ENCODE measurements at regions not wholly inside any gene's neighbourhood (a gene's known extent, or its start where the extent isn't known, plus 50 kb on each side); places are given as distances from the start of the nearest gene placed in this dataset.

DNA sequence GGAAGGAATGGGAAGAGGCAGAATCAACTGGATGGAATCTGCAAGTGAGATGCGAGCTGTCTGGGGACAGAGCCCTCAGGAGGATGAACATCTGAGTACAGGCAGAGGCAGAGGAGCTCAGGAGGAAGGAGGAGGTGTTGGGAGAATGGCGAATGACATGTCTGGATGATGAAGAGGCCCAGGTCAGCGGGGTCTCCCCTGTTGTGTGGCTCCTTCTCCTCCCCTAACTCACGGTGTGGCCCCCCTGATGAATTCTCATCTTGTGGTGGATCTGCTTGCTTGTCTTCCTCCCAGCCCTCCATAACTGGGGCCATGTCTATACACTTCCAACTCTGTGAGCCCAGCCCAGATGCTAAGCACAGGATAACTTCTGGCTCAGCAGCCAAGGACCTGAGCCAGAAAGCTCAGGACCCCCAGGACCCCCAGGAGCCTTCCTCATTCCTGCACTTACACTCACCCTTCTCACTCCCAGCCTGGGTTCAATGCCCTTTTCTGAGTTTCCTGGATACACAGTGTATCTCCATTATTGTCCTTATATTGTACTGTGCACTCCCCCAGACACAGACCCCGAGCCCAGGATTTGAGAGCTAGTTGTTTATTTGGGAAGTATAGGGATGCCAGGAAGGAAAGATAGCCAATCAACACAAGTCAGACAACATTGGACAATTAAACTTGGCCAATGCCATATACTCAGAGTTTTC, 678.6 kb upstream of the HS6ST1 start:
- TF ChIP-seq CTCF (IDR thresholded peaks at IDR 0.05; ENCODE audit: low read depth, low read length) (no peak), EZH2phosphoT487 (IDR thresholded peaks at IDR 0.05; ENCODE audit: low read depth) (no peak)
